ENCODE measurements at regions not wholly inside any gene's neighbourhood (a gene's known extent, or its start where the extent isn't known, plus 50 kb on each side); places are given as distances from the start of the nearest gene placed in this dataset.

GRCh38 chr5:9852671-9853070 is 222.5 kb upstream of the TAS2R1 start (continued):
- TF ChIP-seq CHD7 (IDR thresholded peaks at IDR 0.05; ENCODE audit: insufficient replicate concordance, low read length) (no peak), KDM1A (IDR thresholded peaks at IDR 0.05; ENCODE audit: borderline replicate concordance, low read length) (no peak)
